Activated CD4-positive, alpha-beta T cell treated with anti-CD3 and anti-CD28 coated beads, Interleukin-10, Interleukin-2, amounts not matched to agents 100 ng/mL and 50 ng/mL, durations not matched to agents 16 hours and 8 hours (primary cell): ENCODE measurements at regions not wholly inside any gene's neighbourhood (a gene's known extent, or its start where the extent isn't known, plus 50 kb on each side); places are given as distances from the start of the nearest gene placed in this dataset.

Experiments
- DNase-seq: peaks from one replicate; pipeline ENCODE4 v3.0.0-alpha.2; 2020

DNA sequence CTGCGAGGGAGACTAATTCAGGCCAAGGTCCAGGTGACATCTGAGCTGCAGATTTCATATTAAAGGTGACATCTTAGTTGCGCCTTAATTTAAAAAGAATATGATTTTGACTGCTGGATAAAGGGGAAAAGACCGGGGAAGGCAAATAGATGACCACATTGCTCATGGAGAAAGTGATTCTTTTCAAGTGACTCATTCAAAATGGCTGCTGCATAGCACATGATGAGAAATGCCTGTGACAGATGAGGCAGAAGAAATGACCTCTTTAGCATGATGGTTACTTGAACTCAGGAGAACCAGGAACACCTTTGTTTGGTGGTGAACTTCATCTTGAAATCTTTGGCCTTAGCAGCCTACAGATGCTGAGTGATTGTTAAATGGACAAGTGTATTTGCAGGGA lies 385.8 kb upstream of the TRIB2 start:
- no peak for DNase-seq

DNA sequence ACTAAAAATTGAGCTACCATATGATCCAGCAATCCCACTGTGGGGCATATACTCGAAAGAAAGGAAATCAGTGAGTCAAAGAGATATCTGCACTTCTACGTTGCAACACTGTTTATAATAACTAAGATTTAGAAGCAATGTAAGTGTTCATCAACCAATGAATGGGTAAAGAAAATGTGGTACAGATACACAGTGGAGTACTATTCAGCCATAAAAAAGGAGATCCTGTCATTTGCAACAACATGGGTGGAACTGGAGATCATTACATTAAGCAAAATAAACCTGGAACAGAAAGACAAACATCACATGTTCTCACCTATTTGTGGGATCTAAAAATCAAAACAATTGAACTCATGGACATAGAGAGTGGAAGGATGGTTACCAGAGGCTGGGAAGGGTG lies 385.0 kb upstream of the TRIB2 start:
- DNase-seq, result no peak

DNA sequence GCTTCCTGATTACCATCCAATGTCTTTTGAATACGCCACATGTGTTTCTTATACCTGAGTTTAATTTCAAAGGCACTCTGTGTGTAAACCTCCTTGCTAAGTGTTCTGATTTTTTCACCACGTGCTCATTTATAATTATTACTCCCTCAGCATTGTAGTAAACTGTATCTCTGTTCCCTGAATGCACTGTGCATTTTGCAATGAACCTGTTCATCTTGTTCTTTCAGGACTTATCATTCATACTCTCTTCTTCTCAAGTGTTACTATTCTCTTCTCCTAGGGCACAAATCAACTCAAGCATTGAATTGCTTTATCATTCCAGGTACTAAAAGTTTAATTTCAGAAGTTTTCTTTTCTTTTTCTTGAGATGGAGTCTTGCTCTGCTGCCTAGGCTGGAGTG lies 383.4 kb upstream of the TRIB2 start:
- DNase-seq, result no peak

DNA sequence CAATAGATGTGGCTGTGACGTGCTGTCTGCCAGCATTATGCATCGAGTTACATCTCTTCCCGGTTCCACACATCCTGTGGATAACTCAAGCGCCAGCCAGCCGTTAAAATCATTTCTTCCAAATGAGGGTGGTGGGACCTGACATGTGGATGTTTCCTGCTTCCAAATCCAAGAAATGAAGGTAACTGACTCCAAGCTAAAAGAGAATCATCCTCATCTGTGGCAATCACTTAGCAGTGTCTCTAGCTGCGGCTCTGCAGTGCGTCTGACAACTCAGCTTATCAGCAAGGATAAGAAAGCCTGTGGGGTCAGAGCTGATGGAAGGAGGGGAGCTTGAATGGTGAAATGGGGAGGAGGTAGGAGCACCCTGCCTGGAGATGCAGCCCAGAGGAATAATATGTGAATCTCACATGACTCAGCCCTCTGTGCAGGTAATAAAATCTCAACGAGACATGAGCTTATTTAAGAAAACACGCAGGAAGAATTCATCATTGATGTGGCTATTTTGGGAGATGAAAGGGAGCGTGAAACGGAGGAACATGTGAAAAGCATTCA lies 382.2 kb upstream of the TRIB2 start:
- DNase-seq, result no peak

DNA sequence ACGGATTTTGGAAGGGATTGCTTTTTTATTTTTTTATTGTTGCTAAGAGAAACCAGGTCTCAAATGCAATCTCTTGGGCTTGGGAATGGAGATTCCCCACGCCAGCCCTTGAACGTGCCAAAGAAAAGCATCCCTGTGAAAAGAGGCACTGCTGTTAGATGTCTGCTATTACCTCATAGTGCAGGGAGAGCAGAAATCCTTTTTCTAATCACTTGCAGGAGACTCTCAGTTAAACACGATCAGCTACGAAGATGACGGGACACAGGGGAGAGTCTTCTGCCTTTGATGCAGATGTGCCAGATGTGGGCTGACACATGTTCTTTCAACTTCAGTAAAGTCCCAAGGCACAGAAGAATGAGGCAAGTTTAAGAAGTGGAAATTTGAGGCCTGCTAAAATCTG lies 381.6 kb upstream of the TRIB2 start:
- DNase-seq, result no peak

DNA sequence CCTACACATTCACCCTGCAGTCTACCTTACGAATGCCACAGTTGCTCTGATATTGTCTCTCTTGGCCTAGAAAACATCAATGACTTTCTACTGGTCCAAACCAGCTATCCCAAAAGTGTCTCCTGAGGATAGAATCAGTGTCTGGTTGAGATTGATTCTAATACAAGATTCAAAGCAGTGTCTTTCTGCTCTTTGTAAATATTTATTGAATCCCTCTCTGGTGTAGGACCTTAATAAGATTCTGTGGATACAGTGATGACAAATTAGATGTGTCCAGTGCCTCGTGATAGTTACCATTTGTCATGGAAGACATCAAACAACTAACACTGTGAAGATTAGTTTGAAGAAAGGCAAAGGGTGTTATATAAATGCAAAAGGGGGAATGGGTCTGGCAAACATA lies 380.7 kb upstream of the TRIB2 start:
- DNase-seq, result no peak

DNA sequence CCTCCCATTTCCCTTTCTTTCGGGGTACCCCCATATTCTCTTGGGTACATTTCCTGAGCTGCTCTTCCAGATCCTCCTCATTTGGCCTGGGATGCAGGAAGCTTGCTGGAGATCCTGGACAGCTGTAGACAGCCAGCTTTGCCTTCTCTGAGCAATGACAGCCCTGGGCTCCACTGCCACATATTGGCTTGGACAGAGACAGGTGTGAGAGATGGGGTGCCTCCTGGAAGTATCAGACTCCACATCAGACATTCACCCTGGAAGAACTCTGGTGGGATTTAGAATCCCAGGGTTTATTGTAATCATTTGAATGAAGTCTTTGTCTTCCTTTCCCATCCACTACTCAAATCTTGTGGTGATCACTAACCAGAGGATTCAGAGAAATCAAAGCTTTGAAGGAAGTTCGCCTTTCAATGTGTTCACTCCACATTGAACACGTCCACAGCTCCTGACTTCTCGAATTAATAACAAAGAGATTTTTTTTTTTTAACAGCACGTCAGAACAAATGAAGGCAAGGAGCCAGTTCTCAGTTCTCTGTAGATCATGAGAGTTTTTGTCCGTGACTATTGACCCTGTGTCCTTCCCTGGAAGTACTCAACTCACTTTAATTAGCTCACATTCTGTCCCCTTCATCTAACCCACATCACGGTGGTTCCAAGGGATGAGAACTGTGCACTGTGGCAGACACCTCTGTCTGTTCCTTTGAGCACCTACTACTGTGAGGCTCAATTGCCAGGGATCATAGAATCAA lies 377.6 kb upstream of the TRIB2 start:
- no peak for DNase-seq

DNA sequence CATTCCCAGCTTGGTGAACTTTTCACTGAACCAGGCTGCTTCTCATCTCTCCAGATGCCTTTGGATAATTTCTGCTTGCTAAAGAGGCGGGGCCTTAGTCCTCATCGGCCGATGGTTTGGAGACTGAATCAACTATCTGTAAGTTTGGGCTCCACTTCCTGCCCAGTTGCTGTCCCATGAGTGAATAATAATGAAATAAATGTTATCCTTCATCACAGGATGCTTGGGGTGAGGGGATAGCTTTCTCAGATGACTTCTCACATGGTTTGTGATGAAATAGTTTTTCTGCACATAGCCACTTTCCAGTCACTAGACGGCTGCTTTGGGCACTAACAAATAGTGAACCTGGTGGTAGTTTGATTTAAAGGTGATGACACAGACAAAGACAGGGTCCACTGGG lies 376.6 kb upstream of the TRIB2 start:
- DNase-seq, result no peak

DNA sequence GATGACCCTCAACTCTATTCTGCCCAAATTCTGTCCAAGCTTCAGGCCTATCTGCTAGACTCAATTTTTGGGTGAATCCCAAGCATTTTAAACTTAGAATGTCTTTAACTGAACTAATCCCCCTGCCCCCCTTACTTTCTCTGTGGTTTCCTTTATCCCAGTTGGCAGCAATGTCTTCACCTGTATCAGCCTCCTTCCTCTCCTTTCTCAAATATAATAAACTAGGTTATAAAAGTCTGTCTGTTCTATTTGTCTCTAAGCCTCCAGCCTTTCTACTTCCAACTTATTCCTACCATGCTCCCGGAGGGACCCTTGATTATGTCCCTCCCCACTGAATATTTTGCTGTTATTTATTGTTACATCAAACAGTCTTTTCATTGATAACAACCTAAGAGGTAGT lies 375.5 kb upstream of the TRIB2 start:
- DNase-seq, result no peak

DNA sequence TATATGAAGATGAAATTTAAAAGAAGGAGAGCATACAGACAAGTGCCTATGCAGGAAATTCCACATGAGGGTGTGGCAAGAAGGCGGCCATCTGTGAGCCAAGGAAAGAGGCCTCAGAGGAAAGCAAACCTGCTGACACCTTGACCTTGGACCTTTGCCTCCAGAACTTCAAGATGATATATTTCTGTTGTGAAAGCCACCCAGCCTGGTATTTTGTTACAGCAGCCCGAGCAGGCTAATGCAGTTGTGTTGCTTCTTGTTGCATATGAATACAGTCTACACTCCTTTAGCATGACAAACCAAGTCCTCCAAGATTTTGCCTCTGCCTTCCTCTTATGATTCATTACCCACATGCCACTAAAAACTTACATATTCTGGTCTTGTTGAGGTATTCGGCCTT lies 374.8 kb upstream of the TRIB2 start:
- DNase-seq, result no peak

DNA sequence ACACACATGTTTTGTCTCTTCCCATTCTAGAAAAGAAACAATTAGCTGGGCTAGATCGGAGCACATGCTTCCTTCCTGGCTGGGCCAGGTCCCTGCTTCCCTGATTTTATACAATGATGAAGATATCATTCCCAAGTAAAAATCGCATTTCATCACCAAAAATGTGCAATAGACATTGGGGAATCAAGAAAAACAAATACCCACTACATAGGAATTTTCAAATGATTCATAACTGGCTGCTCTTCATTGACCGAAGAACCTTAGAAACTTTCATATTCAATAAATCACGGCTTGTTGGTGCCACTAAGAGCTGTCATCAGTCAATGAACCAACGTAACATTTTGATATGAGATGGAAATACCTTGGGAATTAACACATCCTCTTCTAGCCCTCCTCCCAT lies 373.6 kb upstream of the TRIB2 start:
- no peak for DNase-seq

DNA sequence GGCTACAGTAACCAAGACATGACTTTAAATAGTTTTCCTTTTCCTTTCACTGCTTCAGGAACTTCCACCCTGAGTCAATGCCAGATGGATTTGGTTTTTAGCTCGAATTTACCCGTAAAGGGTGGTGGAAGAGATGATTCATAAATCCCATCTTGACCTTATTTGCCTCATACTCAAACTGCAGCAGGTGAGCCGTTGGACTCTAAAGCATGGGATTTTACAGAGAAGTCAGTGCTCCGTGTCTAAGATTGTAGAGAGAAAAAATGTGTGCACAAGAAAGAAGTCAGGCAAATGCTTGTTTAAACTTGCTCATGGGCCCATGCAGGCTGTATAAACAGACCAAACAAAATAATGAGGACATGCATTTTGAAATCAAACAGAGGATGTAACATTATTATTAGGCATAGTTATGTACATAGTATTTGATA lies 369.7 kb upstream of the TRIB2 start:
- no peak for DNase-seq

DNA sequence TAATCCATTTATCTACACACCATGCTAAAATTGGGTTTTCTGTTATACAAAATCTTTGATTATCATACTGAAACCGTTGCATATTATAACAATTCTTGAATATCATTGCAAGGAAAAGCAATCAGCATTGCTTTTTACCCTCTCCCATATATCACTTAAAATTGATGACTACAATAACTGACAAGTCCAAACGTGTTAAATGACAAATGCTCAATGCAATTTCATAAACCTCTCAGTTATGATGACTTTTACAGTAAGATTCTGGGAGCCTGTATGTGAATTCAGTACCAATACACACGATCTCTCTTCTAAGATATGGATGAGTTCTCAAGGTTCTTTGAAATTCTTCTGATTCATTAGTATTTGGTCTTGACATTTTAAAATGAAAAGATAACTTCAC lies 368.5 kb upstream of the TRIB2 start:
- no peak for DNase-seq

DNA sequence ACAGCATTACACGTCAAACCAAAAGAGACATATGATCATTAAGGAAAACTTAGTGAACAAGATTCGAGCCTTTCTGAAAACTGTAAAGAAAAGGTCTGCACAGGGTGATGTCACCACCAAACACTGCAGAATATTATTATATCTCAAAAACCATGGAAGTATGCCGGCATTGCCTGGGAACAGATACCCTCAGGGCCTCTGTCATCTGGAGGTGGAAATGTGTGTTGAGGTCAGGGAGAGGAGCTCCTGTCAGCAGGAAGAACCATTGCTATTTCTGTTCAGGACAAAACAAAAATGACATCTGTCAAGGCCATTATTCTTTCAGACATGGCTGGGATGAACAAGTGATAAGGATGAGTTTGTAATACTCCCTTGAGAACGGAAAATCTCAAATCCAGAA lies 365.9 kb upstream of the TRIB2 start:
- no peak for DNase-seq

DNA sequence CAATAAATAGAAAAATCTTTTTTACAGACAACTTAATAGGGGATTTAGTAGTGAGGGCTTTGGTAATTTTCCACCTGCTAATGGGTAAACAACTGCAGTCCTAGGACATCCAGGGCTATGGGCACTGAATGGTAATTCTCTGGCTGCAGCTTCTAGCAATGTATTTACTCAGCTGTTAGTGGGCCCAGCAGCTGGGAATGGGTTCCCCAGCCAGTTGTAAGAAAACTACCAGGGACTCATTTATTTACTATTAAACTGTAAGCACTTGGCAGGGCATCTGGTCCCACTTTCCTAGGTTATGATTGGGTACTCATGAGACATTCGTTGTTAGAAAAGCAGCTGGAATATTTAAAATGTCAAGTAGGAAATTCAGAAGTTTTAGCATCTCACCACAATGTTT lies 363.8 kb upstream of the TRIB2 start:
- no peak for DNase-seq

DNA sequence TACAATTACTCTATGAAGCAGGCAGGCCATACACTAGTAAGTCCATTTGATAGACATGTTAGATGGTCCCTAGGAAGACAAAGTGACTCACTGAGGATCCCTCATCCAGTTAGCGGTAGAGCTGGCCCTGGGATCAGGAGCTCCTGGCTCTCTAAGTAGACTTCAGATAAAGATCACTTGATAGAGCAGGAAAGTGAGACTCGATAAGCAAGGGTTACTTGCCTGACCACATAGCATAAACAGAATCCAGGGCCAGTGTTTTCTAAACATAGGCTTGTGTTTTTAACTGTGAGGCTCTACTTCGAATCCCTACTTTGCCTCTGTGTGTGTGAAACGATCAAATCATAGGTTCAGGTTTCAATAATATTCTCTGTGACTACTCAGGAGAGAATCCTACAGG lies 355.2 kb upstream of the TRIB2 start:
- DNase-seq, result no peak

DNA sequence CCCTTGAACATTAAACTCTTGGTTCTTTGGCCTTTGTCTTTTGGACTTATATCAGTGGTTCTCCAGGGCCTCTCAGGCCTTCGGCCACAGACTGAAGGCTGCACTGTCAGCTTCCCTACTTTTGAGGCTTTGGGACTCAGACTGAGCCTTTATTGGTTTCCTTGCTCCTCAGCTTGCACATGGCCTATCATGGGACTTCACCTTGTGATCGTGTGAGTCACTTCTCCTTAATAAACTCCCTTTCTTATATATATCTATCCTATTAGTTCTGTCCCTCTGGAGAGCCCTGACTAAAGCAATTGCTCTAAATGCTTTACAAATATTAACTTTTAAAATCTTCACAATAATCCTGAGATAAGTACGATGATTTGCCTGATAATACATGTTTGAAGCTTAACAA lies 353.6 kb upstream of the TRIB2 start:
- no peak for DNase-seq

DNA sequence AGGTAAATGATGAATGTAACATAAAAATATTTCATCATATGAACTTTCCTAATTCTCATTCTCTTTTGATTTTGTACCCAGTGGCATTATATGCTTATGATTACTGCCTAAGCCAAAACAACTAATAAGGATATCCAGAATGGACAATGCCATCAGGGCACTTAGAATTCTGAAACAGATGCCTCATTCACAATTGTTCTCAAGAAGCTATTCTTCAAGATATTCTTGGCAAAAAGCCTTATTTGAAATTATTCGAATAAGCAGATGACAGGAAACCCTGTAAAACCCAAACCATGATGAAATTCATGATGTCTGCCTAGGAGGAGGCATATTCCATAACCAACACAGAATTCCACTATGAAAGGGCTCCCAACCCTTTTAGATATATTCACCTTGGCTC lies 353.2 kb upstream of the TRIB2 start:
- no peak for DNase-seq

DNA sequence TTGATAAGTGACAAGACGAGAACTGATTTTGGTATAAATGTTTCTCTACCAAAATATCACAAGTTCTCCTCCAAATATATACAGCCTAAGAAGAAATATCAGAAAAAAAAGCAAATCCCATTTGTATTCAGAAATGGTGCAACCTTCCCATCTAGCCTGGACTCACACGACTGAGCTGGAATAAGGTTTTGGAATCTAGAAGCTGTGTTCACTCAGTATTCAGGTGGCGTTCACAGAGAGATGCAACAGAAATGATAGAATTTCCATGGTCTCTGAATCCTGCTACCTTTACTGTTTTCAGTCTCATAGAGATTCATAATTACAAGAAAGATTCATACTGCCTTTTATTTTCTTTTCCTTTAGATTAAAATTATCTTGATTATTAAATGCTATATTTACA lies 347.2 kb upstream of the TRIB2 start:
- DNase-seq, result no peak

DNA sequence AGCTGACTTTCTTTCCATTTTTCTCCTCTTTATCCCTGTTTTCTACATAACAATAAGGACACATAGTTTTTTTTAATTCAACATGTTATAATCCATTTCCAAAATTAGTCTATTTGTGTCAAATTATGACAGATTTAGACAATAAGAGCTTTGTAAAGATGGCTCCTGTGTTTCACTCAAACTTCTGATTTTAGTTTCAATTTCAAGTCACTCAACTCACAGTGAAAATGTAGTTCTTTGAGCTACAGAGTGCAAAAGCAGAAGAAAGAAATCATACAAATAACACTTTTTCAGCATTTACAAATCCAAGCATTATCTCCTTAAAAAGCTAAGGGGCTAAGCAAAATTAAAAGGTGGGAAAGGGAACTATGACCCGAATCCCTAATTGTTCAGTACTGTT lies 340.7 kb upstream of the TRIB2 start:
- DNase-seq, result no peak

DNA sequence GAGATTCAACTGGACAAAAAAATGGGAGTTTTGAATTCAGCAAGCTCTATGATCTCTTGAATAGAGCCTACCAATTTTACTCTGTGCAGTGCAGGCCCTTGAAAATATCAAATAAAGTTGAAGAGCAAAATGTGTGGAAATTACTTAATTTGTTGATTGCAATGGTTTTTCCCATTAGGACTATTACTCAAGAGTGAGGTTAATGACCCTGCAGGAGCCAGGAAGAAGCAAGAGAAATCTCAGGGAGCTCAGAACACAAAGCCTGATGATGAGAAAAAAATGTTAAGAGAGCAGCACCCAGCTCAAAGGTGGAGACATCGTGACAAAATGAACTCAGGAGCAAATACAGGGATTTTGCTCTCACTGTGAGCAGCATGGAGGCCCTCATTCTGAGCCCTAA lies 337.6 kb upstream of the TRIB2 start:
- no peak for DNase-seq

DNA sequence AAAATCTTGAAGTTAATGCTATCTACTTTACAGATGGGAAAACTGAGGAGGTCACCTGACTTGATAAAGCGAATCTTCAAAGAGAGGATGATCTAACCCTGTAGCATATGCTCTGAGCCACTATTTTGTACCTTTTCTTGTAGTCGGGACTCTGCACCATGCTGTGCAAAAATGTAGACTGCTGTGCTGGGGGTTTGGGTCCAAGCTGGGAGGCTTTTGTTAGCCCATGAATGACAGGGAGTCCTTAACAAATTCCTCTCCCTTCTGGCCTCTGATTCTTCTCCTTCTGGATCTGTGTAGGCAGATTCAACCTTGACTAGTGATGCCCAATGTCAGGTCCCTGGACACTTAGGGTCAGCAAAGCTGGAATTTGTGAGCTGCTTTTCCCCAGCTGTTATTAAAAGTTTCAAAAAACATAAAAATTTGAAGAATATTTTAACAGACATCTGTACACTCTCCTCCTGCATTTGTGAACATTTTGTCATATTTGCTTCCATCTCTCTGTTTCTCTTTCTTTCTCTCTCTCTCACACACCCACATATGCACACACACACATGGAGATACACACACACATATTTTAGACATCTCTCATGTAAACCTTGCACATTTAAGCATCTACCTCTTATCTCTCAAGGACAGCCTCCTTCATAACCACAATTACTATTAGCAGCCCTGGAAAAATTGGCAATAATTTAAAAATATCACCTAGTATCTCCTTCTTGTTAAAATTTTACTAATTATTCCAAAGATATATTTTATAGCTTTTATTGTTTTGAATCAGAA lies 335.0 kb upstream of the TRIB2 start:
- DNase-seq, result no peak

DNA sequence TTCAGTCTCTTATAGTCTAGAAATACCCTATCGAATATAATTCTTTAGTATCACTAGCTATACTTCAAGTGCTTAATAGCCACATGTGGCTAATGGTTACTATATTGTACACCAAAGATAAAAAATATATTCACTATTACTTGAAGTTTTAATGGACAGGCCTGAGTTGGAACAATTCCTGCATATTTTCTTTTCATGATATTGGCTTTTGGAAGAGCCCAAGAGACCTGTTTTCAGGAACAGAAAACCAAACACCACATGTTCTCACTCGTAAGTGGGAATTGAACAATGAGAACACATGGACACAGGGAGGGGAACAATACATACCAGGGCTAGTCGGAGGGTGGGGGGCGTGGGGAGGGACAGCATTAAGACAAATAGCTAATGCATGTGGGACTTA lies 334.4 kb upstream of the TRIB2 start:
- DNase-seq, result no peak

DNA sequence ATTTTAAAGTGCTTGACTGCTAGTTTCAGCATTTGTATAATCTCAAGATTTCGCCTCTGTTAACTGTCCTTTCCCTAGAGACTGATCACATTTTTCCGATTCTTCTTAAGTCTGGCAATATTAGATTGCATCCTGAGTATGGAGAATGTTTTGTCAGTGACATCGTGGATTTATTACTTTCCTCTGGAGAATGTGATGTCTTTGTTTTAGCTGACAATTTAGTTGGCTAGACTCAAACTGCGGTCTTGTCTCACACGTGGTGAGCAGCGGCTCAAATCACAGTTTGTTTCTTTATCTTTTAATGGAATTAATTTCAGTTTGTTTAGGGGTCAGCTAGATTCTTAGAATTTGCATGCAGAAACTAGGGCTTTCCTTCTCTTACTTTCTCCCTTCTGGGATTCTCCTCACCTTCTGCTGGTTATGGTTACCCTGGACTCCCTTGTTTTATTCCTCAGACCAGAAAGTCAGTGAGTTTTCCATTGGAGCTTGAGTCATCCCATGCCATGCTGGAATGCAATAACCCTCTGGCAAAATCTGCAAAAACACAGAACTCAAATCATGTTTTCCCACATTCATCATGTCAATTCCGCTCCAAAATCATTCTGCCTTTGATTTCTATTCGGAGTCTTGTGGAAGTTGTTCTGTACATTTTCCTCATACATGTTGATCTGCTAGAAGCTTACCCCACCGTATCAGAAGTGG lies 327.2 kb upstream of the TRIB2 start:
- DNase-seq, result no peak
